Retina (tissue), 1 donor: ENCODE measurements at regions not wholly inside any gene's neighbourhood (a gene's known extent, or its start where the extent isn't known, plus 50 kb on each side); places are given as distances from the start of the nearest gene placed in this dataset.
"Not testable (repeated sequence)": the region's sequence is repeated elsewhere in the genome, so short reads cannot be mapped to it uniquely, and the experiment has no call there.

Experiments
- DNase-seq: peaks from one replicate; pipeline ENCODE4 v3.0.0-alpha.2; 2016

GRCh38 chr2:53096351-53096750 is 671.3 kb upstream of the CHAC2 start:
- DNase-seq = no peak

GRCh38 chr2:53095664-53096063 is 671.9 kb upstream of the CHAC2 start:
- no peak for DNase-seq

- no peak for DNase-seq
Measured at GRCh38 chr2:53095227-53095626, 672.4 kb upstream of the CHAC2 start.

- DNase-seq = no peak
Measured at GRCh38 chr2:53093355-53093754, 674.2 kb upstream of the CHAC2 start.

- DNase-seq = no peak
Measured at GRCh38 chr2:53091183-53091582, 676.4 kb upstream of the CHAC2 start.

GRCh38 chr2:53087874-53088461 is 679.6 kb upstream of the CHAC2 start:
- DNase-seq = no peak

- no peak for DNase-seq
Measured at GRCh38 chr2:53087262-53087873, 680.2 kb upstream of the CHAC2 start.

GRCh38 chr2:53077413-53077812 is 690.2 kb upstream of the CHAC2 start:
- DNase-seq = no peak

GRCh38 chr2:53075760-53076159 is 691.8 kb upstream of the CHAC2 start:
- no peak for DNase-seq

- peak; percentile 15 for DNase-seq
Measured at GRCh38 chr2:53067533-53067932, 700.1 kb upstream of the CHAC2 start.

- peak; percentile 16 for DNase-seq
Measured at GRCh38 chr2:53067056-53067455, 700.5 kb upstream of the CHAC2 start.

GRCh38 chr2:53064154-53064553 is 703.5 kb upstream of the CHAC2 start:
- no peak for DNase-seq

- no peak for DNase-seq
Measured at GRCh38 chr2:53058526-53058925, 709.1 kb upstream of the CHAC2 start.

GRCh38 chr2:53053937-53054336 is 713.7 kb upstream of the CHAC2 start:
- no peak for DNase-seq

- no peak for DNase-seq
Measured at GRCh38 chr2:53051157-53051556, 716.4 kb upstream of the CHAC2 start.

- DNase-seq = no peak
Measured at GRCh38 chr2:53040536-53041229, 726.9 kb upstream of the CHAC2 start.

GRCh38 chr2:53036196-53036595 is 731.4 kb upstream of the CHAC2 start:
- no peak for DNase-seq

- DNase-seq = no peak
Measured at GRCh38 chr2:53035153-53035552, 732.5 kb upstream of the CHAC2 start.

GRCh38 chr2:53033411-53033810 is 734.2 kb upstream of the CHAC2 start:
- DNase-seq = no peak

GRCh38 chr2:53028746-53029423 is 738.7 kb upstream of the CHAC2 start:
- DNase-seq = no peak

GRCh38 chr2:53028225-53028624 is 739.4 kb upstream of the CHAC2 start:
- DNase-seq = no peak

- not testable (repeated sequence) for DNase-seq
Measured at GRCh38 chr2:53022248-53022647, 745.4 kb upstream of the CHAC2 start.

- no peak for DNase-seq
Measured at GRCh38 chr2:53021828-53022227, 745.8 kb upstream of the CHAC2 start.

- no peak for DNase-seq
Measured at GRCh38 chr2:53021292-53021691, 746.3 kb upstream of the CHAC2 start.
